ENCODE measurements at regions not wholly inside any gene's neighbourhood (a gene's known extent, or its start where the extent isn't known, plus 50 kb on each side); places are given as distances from the start of the nearest gene placed in this dataset.

- intact Hi-C loops (cut with DNase I; ENCODE audit: low total_unique reads): no loop called here
- H3K27me3 ChIP-seq: peaks cover 0 to 12% of the 10 kb centered on the region in 2 donors
- no peak overlapping the region for H3K27ac ChIP-seq
- H3K4me1 ChIP-seq: peaks cover 0 to 11% (median 5%) of the 10 kb centered on the region in 4 donors
- DNase-seq: peak in 1 of 2 donors; percentile 34
- H3K4me3 ChIP-seq: no peak overlapping the region
- H3K36me3 ChIP-seq: no peaks in the 10 kb centered on the region
- peaks cover 0 to 5% (median 0%) of the 10 kb centered on the region in 3 donors for H3K9me3 ChIP-seq
- TF ChIP-seq CTCF (IDR thresholded peaks at IDR 0.05): no peak
These were observed 370.0 kb upstream of the SULF2 start for GRCh38 chr20:48155268-48155667.

- no peak overlapping the region for H3K27ac ChIP-seq
- peaks cover 0 to 11% (median 5%) of the 10 kb centered on the region in 4 donors for H3K4me1 ChIP-seq
- intact Hi-C loops (cut with DNase I; ENCODE audit: low total_unique reads): no loop called here
- peaks cover 0 to 5% (median 0%) of the 10 kb centered on the region in 3 donors for H3K9me3 ChIP-seq
- H3K27me3 ChIP-seq: peaks cover 0 to 12% of the 10 kb centered on the region in 2 donors
- H3K36me3 ChIP-seq: no peaks in the 10 kb centered on the region
- peak in 1 of 2 donors; percentile 15 for DNase-seq
- TF ChIP-seq CTCF (IDR thresholded peaks at IDR 0.05): no peak
- H3K4me3 ChIP-seq: no peak overlapping the region
These were observed 368.9 kb upstream of the SULF2 start for GRCh38 chr20:48154040-48154765.

- peaks cover 0 to 5% (median 0%) of the 10 kb centered on the region in 3 donors for H3K9me3 ChIP-seq
- DNase-seq: no peak
- TF ChIP-seq CTCF (IDR thresholded peaks at IDR 0.05): no peak
- H3K36me3 ChIP-seq: no peaks in the 10 kb centered on the region
- peaks cover 0 to 12% of the 10 kb centered on the region in 2 donors for H3K27me3 ChIP-seq
- H3K4me3 ChIP-seq: no peak overlapping the region
- H3K27ac ChIP-seq: no peak overlapping the region
- peaks cover 0 to 11% (median 5%) of the 10 kb centered on the region in 4 donors for H3K4me1 ChIP-seq
- intact Hi-C loops (cut with DNase I; ENCODE audit: low total_unique reads): no loop called here
These were observed 368.2 kb upstream of the SULF2 start for GRCh38 chr20:48153523-48153922.

GRCh38 chr20:48153103-48153502 is 367.8 kb upstream of the SULF2 start:
- H3K27me3 ChIP-seq: peaks cover 0 to 12% of the 10 kb centered on the region in 2 donors
- peaks cover 0 to 5% (median 0%) of the 10 kb centered on the region in 3 donors for H3K9me3 ChIP-seq
- H3K27ac ChIP-seq: no peak overlapping the region
- intact Hi-C loops (cut with DNase I; ENCODE audit: low total_unique reads): no loop called here
- H3K36me3 ChIP-seq: no peaks in the 10 kb centered on the region
- DNase-seq: no peak
- H3K4me1 ChIP-seq: peaks cover 0 to 9% (median 4%) of the 10 kb centered on the region in 4 donors
- no peak for TF ChIP-seq CTCF (IDR thresholded peaks at IDR 0.05)
- no peak overlapping the region for H3K4me3 ChIP-seq

- Histone ChIP-seq H3K9me3 (no peaks in the 10 kb centered on the region), H3K27ac (no peak overlapping the region), H3K4me1 (no peaks in the 10 kb centered on the region), H3K4me3 (no peak overlapping the region), H3K27me3 (peaks cover 0 to 21% of the 10 kb centered on the region in 2 donors), H3K36me3 (no peaks in the 10 kb centered on the region)
- intact Hi-C loops (cut with DNase I; ENCODE audit: low total_unique reads): no loop called here
- no peak for TF ChIP-seq CTCF (IDR thresholded peaks at IDR 0.05)
- DNase-seq: no peak
These were observed 365.3 kb upstream of the SULF2 start for GRCh38 chr20:48150568-48150967.
